Suprapubic skin (tissue), 4 donors: ENCODE measurements at regions not wholly inside any gene's neighbourhood (a gene's known extent, or its start where the extent isn't known, plus 50 kb on each side); places are given as distances from the start of the nearest gene placed in this dataset.

Source experiments
- DNase-seq, 2 donors: peaks; one replicate each; pipeline ENCODE4 v3.0.0-alpha.2; 2019; ENCODE audit warnings: low spot score in 2 of 2
- H3K27ac ChIP-seq: fragments of 200-600 bp; sonication (generic); one replicate; pipeline ENCODE4 v1.5.1; 2019
- H3K27me3 ChIP-seq: fragments of 200-600 bp; sonication (generic); one replicate; pipeline ENCODE4 v1.5.1; 2019
- H3K36me3 ChIP-seq: fragments of 200-600 bp; sonication (generic); one replicate; pipeline ENCODE4 v1.5.1; 2019
- H3K4me1 ChIP-seq: fragments of 200-600 bp; sonication (generic); one replicate; pipeline ENCODE4 v1.5.1; 2019
- H3K4me3 ChIP-seq: fragments of 200-600 bp; sonication (generic); one replicate; pipeline ENCODE4 v1.5.1; 2019; ENCODE audit warnings: mild to moderate bottlenecking
- H3K9me3 ChIP-seq: fragments of 200-600 bp; sonication (generic); one replicate; pipeline ENCODE4 v1.5.1; 2019
- CTCF ChIP-seq, 2 donors: fragments of 200-600 bp in 1 of 2; fragments of 450-650 bp in 1 of 2; sonication (generic) in 1 of 2; IDR thresholded peaks; one replicate each; pipeline ENCODE4 v1.5.1; 2016 to 2019; ENCODE audit warnings: antibody characterized with exemption in 2 of 2, mild to moderate bottlenecking in 1 of 2, moderate library complexity in 1 of 2
- EP300 ChIP-seq: sonication (generic); formaldehyde crosslinking; IDR thresholded peaks from one replicate; pipeline ENCODE4 v1.6.1; 2017; ENCODE audit warnings: antibody characterized with exemption
- POLR2A ChIP-seq, 2 donors: fragments of 450-650 bp; IDR thresholded peaks; one replicate each; pipeline ENCODE4 v1.6.1; 2017; ENCODE audit warnings: antibody characterized with exemption in 2 of 2, mild to moderate bottlenecking in 2 of 2, moderate library complexity in 2 of 2
- POLR2AphosphoS5 ChIP-seq, 3 donors: sonication (generic); formaldehyde crosslinking; IDR thresholded peaks; one replicate each; pipeline ENCODE4 v1.6.1; 2017; ENCODE audit warnings: antibody characterized with exemption in 3 of 3
- WGBS: methylation state at CpG from one replicate; pipeline ENCODE4 v1.1.5; 2018; 5-methylcytosine and 5-hydroxymethylcytosine counted together

GRCh38 chr18:3397786-3398185, 52.2 kb upstream of the TGIF1 start:
- 63% methylated on average over 2 of the region's 2 CpGs for WGBS
- TF ChIP-seq EP300 = no peak
- TF ChIP-seq POLR2AphosphoS5 (IDR thresholded peaks at IDR 0.05) = no peak
- no peak for TF ChIP-seq CTCF (IDR thresholded peaks at IDR 0.05)
- no peak for TF ChIP-seq POLR2A (IDR thresholded peaks at IDR 0.05)
- H3K27me3 ChIP-seq = no peaks in the 10 kb centered on the region
- no peak overlapping the region for H3K4me3 ChIP-seq
- no peak for DNase-seq
- H3K27ac ChIP-seq = peak overlapping the region; percentile 72
- H3K36me3 ChIP-seq = no peaks in the 10 kb centered on the region
- H3K4me1 ChIP-seq = peaks cover 6% of the 10 kb centered on the region
- no peaks in the 10 kb centered on the region for H3K9me3 ChIP-seq
